Liver (tissue), 8 donors: ENCODE measurements at regions not wholly inside any gene's neighbourhood (a gene's known extent, or its start where the extent isn't known, plus 50 kb on each side); places are given as distances from the start of the nearest gene placed in this dataset.
A peak's percentile ranks its signal among the peaks of the same experiment; 100 is the strongest.

Source experiments
- DNase-seq: peaks from one replicate; pipeline ENCODE4 v3.0.0-alpha.2; 2017; ENCODE audit warnings: low spot score
- H3K27ac ChIP-seq, 2 donors: one replicate each; pipeline ENCODE4 v1.7.0; 2013; ENCODE audit warnings: inconsistent platforms in 2 of 2, low read length in 2 of 2, control low read depth in 1 of 2, low read depth in 1 of 2, mild to moderate bottlenecking in 1 of 2
- H3K27me3 ChIP-seq, 4 donors: one replicate each; pipeline versions ENCODE4 v1.6.1 to v1.7.0; 2013; ENCODE audit warnings: low read length in 3 of 4, inconsistent platforms in 1 of 4, mild to moderate bottlenecking in 1 of 4, moderate library complexity in 1 of 4; ENCODE audit not compliant: control insufficient read depth in 4 of 4, insufficient read depth in 4 of 4
- H3K36me3 ChIP-seq, 4 donors: one replicate each; pipeline versions ENCODE4 v1.6.1 to v1.7.0; 2013; ENCODE audit warnings: low read length in 3 of 4, mild to moderate bottlenecking in 3 of 4, low read depth in 1 of 4, moderate library complexity in 1 of 4; ENCODE audit not compliant: control insufficient read depth in 4 of 4, insufficient read depth in 3 of 4
- H3K4me1 ChIP-seq, 4 donors: one replicate each; pipeline versions ENCODE4 v1.6.1 to v1.7.0; 2013; ENCODE audit warnings: low read length in 3 of 4, mild to moderate bottlenecking in 3 of 4, moderate library complexity in 1 of 4; ENCODE audit not compliant: control insufficient read depth in 4 of 4, insufficient read depth in 4 of 4
- H3K4me3 ChIP-seq, 3 donors: one replicate each; pipeline versions ENCODE4 v1.6.1 to v1.7.0; 2013; ENCODE audit warnings: low read length in 3 of 3, control low read depth in 1 of 3, low read depth in 1 of 3, mild to moderate bottlenecking in 1 of 3
- H3K9ac ChIP-seq, 2 donors: one replicate each; pipeline ENCODE4 v1.7.0; 2013; ENCODE audit warnings: low read length in 2 of 2, mild to moderate bottlenecking in 2 of 2, moderate library complexity in 2 of 2, control low read depth in 1 of 2, low read depth in 1 of 2
- H3K9me3 ChIP-seq, 4 donors: one replicate each; pipeline versions ENCODE4 v1.6.1 to v1.7.0; 2013; ENCODE audit warnings: low read length in 3 of 4; ENCODE audit not compliant: control insufficient read depth in 4 of 4
- ATF3 ChIP-seq: IDR thresholded peaks from 2 replicates; pipeline ENCODE4 v1.6.1; 2016; ENCODE audit warnings: antibody characterized with exemption
- CTCF ChIP-seq: fragments of 150-350 bp; IDR thresholded peaks from 2 replicates; pipeline ENCODE4 v1.5.1; 2017; ENCODE audit warnings: improper control_type of control experiment, low read depth, low read length; ENCODE audit not compliant: missing input control
- EGR1 ChIP-seq, 2 donors: IDR thresholded peaks; 2 replicates each; pipeline ENCODE4 v1.6.1; 2016 to 2018; ENCODE audit warnings: antibody characterized with exemption in 2 of 2, low read depth in 2 of 2
- FOXA1 ChIP-seq: IDR thresholded peaks from 2 replicates; pipeline ENCODE4 v1.6.1; 2016; ENCODE audit warnings: antibody characterized with exemption
- FOXA2 ChIP-seq: IDR thresholded peaks from 2 replicates; pipeline ENCODE4 v1.6.1; 2016; ENCODE audit warnings: antibody characterized with exemption
- GABPA ChIP-seq, 2 donors: IDR thresholded peaks in 1 of 2; conservative IDR thresholded peaks in 1 of 2; 2 replicates each; pipeline ENCODE4 v1.6.1; 2016; ENCODE audit warnings: antibody characterized with exemption in 2 of 2, mild to moderate bottlenecking in 1 of 2, moderate library complexity in 1 of 2
- HNF4A ChIP-seq, 2 donors: conservative IDR thresholded peaks; 2 replicates each; pipeline ENCODE4 v1.6.1; 2016; ENCODE audit warnings: antibody characterized with exemption in 2 of 2, mild to moderate bottlenecking in 2 of 2
- HNF4G ChIP-seq: IDR thresholded peaks from 2 replicates; pipeline ENCODE4 v1.6.1; 2016; ENCODE audit warnings: antibody characterized with exemption
- JUND ChIP-seq, 2 donors: IDR thresholded peaks; 2 replicates each; pipeline ENCODE4 v1.6.1; 2016; ENCODE audit warnings: antibody characterized with exemption in 2 of 2
- MAX ChIP-seq: IDR thresholded peaks from 2 replicates; pipeline ENCODE4 v1.6.1; 2016; ENCODE audit warnings: antibody characterized with exemption
- NR2F2 ChIP-seq: IDR thresholded peaks from 2 replicates; pipeline ENCODE4 v1.6.1; 2016; ENCODE audit warnings: antibody characterized with exemption
- RAD21 ChIP-seq, 2 donors: IDR thresholded peaks; 2 replicates each; pipeline ENCODE4 v1.6.1; 2016; ENCODE audit warnings: antibody characterized with exemption in 2 of 2, mild to moderate bottlenecking in 2 of 2
- REST ChIP-seq: IDR thresholded peaks from 2 replicates; pipeline ENCODE4 v1.6.1; 2016; ENCODE audit warnings: antibody characterized with exemption, mild to moderate bottlenecking
- RXRA ChIP-seq, 2 donors: IDR thresholded peaks; 2 replicates each; pipeline ENCODE4 v1.6.1; 2017 to 2018; ENCODE audit warnings: antibody characterized with exemption in 2 of 2, mild to moderate bottlenecking in 1 of 2
- SP1 ChIP-seq: IDR thresholded peaks from 2 replicates; pipeline ENCODE4 v1.6.1; 2018; ENCODE audit warnings: antibody characterized with exemption, mild to moderate bottlenecking
- TAF1 ChIP-seq: conservative IDR thresholded peaks from 2 replicates; pipeline ENCODE4 v1.6.1; 2016; ENCODE audit warnings: antibody characterized with exemption, mild to moderate bottlenecking
- YY1 ChIP-seq: IDR thresholded peaks from 2 replicates; pipeline ENCODE4 v1.6.1; 2016; ENCODE audit warnings: antibody characterized with exemption, mild to moderate bottlenecking
- ZBTB33 ChIP-seq: IDR thresholded peaks from 2 replicates; pipeline ENCODE4 v1.6.1; 2016; ENCODE audit warnings: antibody characterized with exemption
- WGBS: extraction: QIAGEN DNeasy Blood & Tissue Kit; methylation state at CpG from one replicate; pipeline ENCODE4 v1.1.7; 2013; 5-methylcytosine and 5-hydroxymethylcytosine counted together
- donor health status: healthy.
- donor health status: healthy.
- donor health status: healthy.
- donor health status: healthy.
- donor health status: healthy.

GRCh38 chr13:73765651-73766384 lies 368.4 kb downstream of the KLF12 start:
- Histone ChIP-seq H3K27me3 (no peaks in the 10 kb centered on the region), H3K36me3 (no peaks in the 10 kb centered on the region), H3K27ac (peak overlapping the region; percentile 69 to 72), H3K9me3 (no peaks in the 10 kb centered on the region), H3K4me3 (peak overlapping the region in 2 of 3 donors; percentile 3 to 26), H3K9ac (peak overlapping the region in 1 of 2 donors; percentile 35), H3K4me1 (peaks cover 5 to 34% (median 29%) of the 10 kb centered on the region in 4 donors)
- 4% methylated on average over 12 of the region's 12 CpGs for WGBS
- TF ChIP-seq YY1 = peak; percentile 76
- peak; percentile 41 for TF ChIP-seq MAX
- peak; percentile 78 to 81 for TF ChIP-seq HNF4A (conservative IDR thresholded peaks at IDR 0.05)
- peak; percentile 52 for TF ChIP-seq NR2F2
- peak; percentile 34 to 45 for TF ChIP-seq RAD21 (IDR thresholded peaks at IDR 0.05)
- peak; percentile 70 for TF ChIP-seq HNF4G
- TF ChIP-seq EGR1 (IDR thresholded peaks at IDR 0.05; ENCODE audit: low read depth in 2 of 2) = peak; percentile 36 to 56
- no peak for TF ChIP-seq CTCF
- peak; percentile 21 for TF ChIP-seq REST
- peak; percentile 93 for TF ChIP-seq SP1
- peak; percentile 5 to 21 for TF ChIP-seq JUND (IDR thresholded peaks at IDR 0.05)
- TF ChIP-seq FOXA2 = no peak
- no peak for TF ChIP-seq TAF1
- no peak for TF ChIP-seq FOXA1
- TF ChIP-seq RXRA (IDR thresholded peaks at IDR 0.05) = peak; percentile 44 to 77
- TF ChIP-seq ZBTB33 = peak; percentile 19
- no peak for TF ChIP-seq ATF3
- TF ChIP-seq GABPA (IDR thresholded peaks at IDR 0.05 in 1 of 2, conservative IDR thresholded peaks at IDR 0.05 in 1 of 2) = peak; percentile 68
- peak; percentile 71 for DNase-seq
